SU-DHL-6 (cell line): ENCODE measurements at regions not wholly inside any gene's neighbourhood (a gene's known extent, or its start where the extent isn't known, plus 50 kb on each side); places are given as distances from the start of the nearest gene placed in this dataset.

Experiments
- CTCF ChIP-seq: fragments of 200-600 bp; sonication (generic); IDR thresholded peaks from one replicate; pipeline ENCODE4 v1.5.1; 2017; ENCODE audit warnings: antibody characterized with exemption, mild to moderate bottlenecking, low read length, moderate library complexity; ENCODE audit not compliant: insufficient read depth, poor library complexity, severe bottlenecking
- EZH2phosphoT487 ChIP-seq: fragments of 200-600 bp; sonication (generic), shearing (Covaris generic); conservative IDR thresholded peaks from 2 replicates; pipeline ENCODE4 v1.6.1; 2018; ENCODE audit warnings: mild to moderate bottlenecking, antibody characterized with exemption, low read length, moderate library complexity, mixed read lengths

GRCh38 chr11:103737037-103737622, 299.3 kb upstream of the DDI1 start:
- TF ChIP-seq EZH2phosphoT487 (no peak), CTCF (no peak)
